ENCODE measurements at regions not wholly inside any gene's neighbourhood (a gene's known extent, or its start where the extent isn't known, plus 50 kb on each side); places are given as distances from the start of the nearest gene placed in this dataset.

- no peaks in the 10 kb centered on the region for H3K27me3 ChIP-seq
- DNase-seq (ENCODE audit: extremely low spot score in 2 of 2) = no peak
- no peaks in the 10 kb centered on the region for H3K36me3 ChIP-seq
- H3K4me3 ChIP-seq = no peak overlapping the region
- peaks cover 2% of the 10 kb centered on the region for H3K4me1 ChIP-seq
- no peak overlapping the region for H3K27ac ChIP-seq
- no peaks in the 10 kb centered on the region for H3K9me3 ChIP-seq
- intact Hi-C loops (cut with DNase I) = no loop called here
- TF ChIP-seq POLR2A (IDR thresholded peaks at IDR 0.05) = no peak
- no peak for TF ChIP-seq CTCF (IDR thresholded peaks at IDR 0.05)
- TF ChIP-seq POLR2AphosphoS5 (IDR thresholded peaks at IDR 0.05; ENCODE audit: insufficient read depth in 1 of 2, low read depth in 1 of 2) = no peak
These were observed 615.3 kb downstream of the BNC2 start for GRCh38 chr9:16255217-16255616.

GRCh38 chr9:16257604-16258003 lies 612.9 kb downstream of the BNC2 start:
- TF ChIP-seq POLR2AphosphoS5 (IDR thresholded peaks at IDR 0.05; ENCODE audit: insufficient read depth in 1 of 2, low read depth in 1 of 2) (no peak), POLR2A (IDR thresholded peaks at IDR 0.05) (no peak), CTCF (IDR thresholded peaks at IDR 0.05) (no peak)
- intact Hi-C loops (cut with DNase I) = no loop called here
- no peak for DNase-seq (ENCODE audit: extremely low spot score in 2 of 2)
- H3K4me1 ChIP-seq = no peaks in the 10 kb centered on the region
- no peaks in the 10 kb centered on the region for H3K36me3 ChIP-seq
- H3K4me3 ChIP-seq = no peak overlapping the region
- no peak overlapping the region for H3K27ac ChIP-seq
- H3K27me3 ChIP-seq = no peaks in the 10 kb centered on the region
- no peaks in the 10 kb centered on the region for H3K9me3 ChIP-seq

- Histone ChIP-seq H3K27ac (no peak overlapping the region), H3K36me3 (no peaks in the 10 kb centered on the region), H3K4me1 (no peaks in the 10 kb centered on the region), H3K4me3 (no peak overlapping the region), H3K27me3 (no peaks in the 10 kb centered on the region), H3K9me3 (no peaks in the 10 kb centered on the region)
- intact Hi-C loops (cut with DNase I) = no loop called here
- DNase-seq (ENCODE audit: extremely low spot score in 2 of 2) = no peak
- TF ChIP-seq CTCF (IDR thresholded peaks at IDR 0.05) (no peak), POLR2AphosphoS5 (IDR thresholded peaks at IDR 0.05; ENCODE audit: insufficient read depth in 1 of 2, low read depth in 1 of 2) (no peak), POLR2A (IDR thresholded peaks at IDR 0.05) (no peak)
These were observed 612.3 kb downstream of the BNC2 start for GRCh38 chr9:16258191-16258590.

- TF ChIP-seq POLR2A (IDR thresholded peaks at IDR 0.05) (no peak), POLR2AphosphoS5 (IDR thresholded peaks at IDR 0.05; ENCODE audit: insufficient read depth in 1 of 2, low read depth in 1 of 2) (no peak), CTCF (IDR thresholded peaks at IDR 0.05) (no peak)
- no peak overlapping the region for H3K27ac ChIP-seq
These were observed 611.8 kb downstream of the BNC2 start for GRCh38 chr9:16258708-16259107.

GRCh38 chr9:16262477-16263261 lies 607.8 kb downstream of the BNC2 start:
- Histone ChIP-seq H3K4me3 (no peak overlapping the region), H3K4me1 (peaks cover 9% of the 10 kb centered on the region), H3K36me3 (no peaks in the 10 kb centered on the region), H3K9me3 (no peaks in the 10 kb centered on the region), H3K27me3 (no peaks in the 10 kb centered on the region), H3K27ac (no peak overlapping the region)
- no peak for DNase-seq (ENCODE audit: extremely low spot score in 2 of 2)
- TF ChIP-seq POLR2A (IDR thresholded peaks at IDR 0.05) (no peak), POLR2AphosphoS5 (IDR thresholded peaks at IDR 0.05; ENCODE audit: insufficient read depth in 1 of 2, low read depth in 1 of 2) (no peak), CTCF (IDR thresholded peaks at IDR 0.05) (no peak)
- intact Hi-C loops (cut with DNase I) = no loop called here

More at GRCh38 chr9:16258708-16259107, 611.8 kb downstream of the BNC2 start:
- DNase-seq (ENCODE audit: extremely low spot score in 2 of 2) = no peak
- Histone ChIP-seq H3K36me3 (no peaks in the 10 kb centered on the region), H3K27me3 (no peaks in the 10 kb centered on the region), H3K4me3 (no peak overlapping the region), H3K4me1 (no peaks in the 10 kb centered on the region), H3K9me3 (no peaks in the 10 kb centered on the region)
- intact Hi-C loops (cut with DNase I) = no loop called here
